Breast epithelium (tissue), 4 donors: ENCODE measurements at regions not wholly inside any gene's neighbourhood (a gene's known extent, or its start where the extent isn't known, plus 50 kb on each side); places are given as distances from the start of the nearest gene placed in this dataset.

Experiments
- DNase-seq, 2 donors: peaks; one replicate each; pipeline ENCODE4 v3.0.0-alpha.2; 2019; ENCODE audit warnings: low spot score in 2 of 2
- H3K27ac ChIP-seq, 2 donors: fragments of 200-600 bp; sonication (generic) in 1 of 2; one replicate each; pipeline ENCODE4 v1.5.1; 2016 to 2019; ENCODE audit warnings: mild to moderate bottlenecking in 1 of 2
- H3K27me3 ChIP-seq, 2 donors: fragments of 200-600 bp; sonication (generic) in 1 of 2; one replicate each; pipeline versions ENCODE4 v1.5.1 to v1.6.0; 2017 to 2019; ENCODE audit warnings: control low read depth in 1 of 2, mild to moderate bottlenecking in 1 of 2
- H3K36me3 ChIP-seq: fragments of 200-600 bp; one replicate; pipeline ENCODE4 v1.5.1; 2019
- H3K4me1 ChIP-seq, 2 donors: fragments of 200-600 bp; sonication (generic); one replicate each; pipeline ENCODE4 v1.5.1; 2016 to 2019; ENCODE audit warnings: control low read depth in 1 of 2
- H3K4me3 ChIP-seq, 3 donors: fragments of 200-600 bp; sonication (generic); 1 replicate in 2 of 3; 2 replicates in 1 of 3; pipeline ENCODE4 v1.5.1; 2016 to 2019; ENCODE audit warnings: mild to moderate bottlenecking in 3 of 3, moderate library complexity in 2 of 3
- H3K9me3 ChIP-seq, 2 donors: fragments of 200-600 bp; sonication (generic) in 1 of 2; one replicate each; pipeline ENCODE4 v1.5.1; 2016 to 2019; ENCODE audit warnings: control low read depth in 1 of 2
- POLR2A ChIP-seq: fragments of 450-650 bp; IDR thresholded peaks from one replicate; pipeline ENCODE4 v1.6.1; 2016; ENCODE audit warnings: antibody characterized with exemption, mild to moderate bottlenecking, moderate library complexity
- POLR2AphosphoS5 ChIP-seq, 3 donors: sonication (generic); formaldehyde crosslinking; IDR thresholded peaks; one replicate each; pipeline ENCODE4 v1.6.1; 2017; ENCODE audit warnings: antibody characterized with exemption in 3 of 3
- intact Hi-C: fragments of 100-400 bp; cut with DNase I; formaldehyde crosslinking; loops from one replicate; pipeline ENCODE4 v1.15.1; 2023; ENCODE audit warnings: low total_unique reads
- TF ChIP-seq, protein P1 (sequence below), 3 donors: fragments of 450-650 bp; IDR thresholded peaks; one replicate each; pipeline ENCODE4 v1.5.1; 2016 to 2017; ENCODE audit warnings: antibody characterized with exemption in 3 of 3, mild to moderate bottlenecking in 3 of 3, moderate library complexity in 3 of 3

DNA sequence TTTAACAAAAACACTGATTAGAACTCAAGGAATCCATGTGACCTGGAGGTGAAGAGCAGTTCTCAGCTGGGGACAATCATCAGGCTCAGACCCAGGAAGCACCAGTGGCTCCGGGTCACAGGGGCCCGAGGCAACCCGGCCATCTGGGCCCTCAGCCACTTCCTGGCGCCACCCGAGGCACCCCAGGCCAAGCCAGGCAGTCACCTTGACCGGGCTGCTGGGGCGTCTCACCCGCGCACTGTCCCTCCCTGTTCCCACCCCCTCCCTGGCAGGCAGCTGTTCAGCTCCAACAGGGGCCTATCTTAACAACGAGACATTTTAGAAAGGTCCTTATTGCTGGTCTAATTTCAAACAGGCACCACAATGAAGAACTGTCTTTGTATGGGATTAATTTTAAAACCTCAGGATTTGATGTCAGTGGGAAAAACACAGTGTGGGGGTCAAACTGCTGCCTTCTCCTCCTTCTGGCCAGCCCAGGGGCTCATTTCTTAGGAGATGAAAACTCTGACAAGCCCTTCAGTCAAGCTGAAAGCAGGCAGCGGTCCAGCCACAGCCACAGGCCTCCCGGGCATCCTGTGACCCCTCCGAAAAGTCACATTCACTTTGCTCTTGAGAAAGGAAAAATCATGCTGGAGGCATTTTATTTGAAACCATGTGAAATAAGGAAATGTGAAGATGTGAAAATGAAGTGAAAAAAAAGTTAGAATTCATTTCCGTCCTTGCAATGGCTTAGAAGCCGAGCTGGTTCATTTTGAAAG, 83.3 kb downstream of the KCTD15 start:
- H3K9me3 ChIP-seq: no peaks in the 10 kb centered on the region
- no peaks in the 10 kb centered on the region for H3K36me3 ChIP-seq
- H3K27me3 ChIP-seq: no peaks in the 10 kb centered on the region
- TF ChIP-seq POLR2AphosphoS5 (IDR thresholded peaks at IDR 0.05) (no peak), POLR2A (no peak)
- TF ChIP-seq, protein P1, sequence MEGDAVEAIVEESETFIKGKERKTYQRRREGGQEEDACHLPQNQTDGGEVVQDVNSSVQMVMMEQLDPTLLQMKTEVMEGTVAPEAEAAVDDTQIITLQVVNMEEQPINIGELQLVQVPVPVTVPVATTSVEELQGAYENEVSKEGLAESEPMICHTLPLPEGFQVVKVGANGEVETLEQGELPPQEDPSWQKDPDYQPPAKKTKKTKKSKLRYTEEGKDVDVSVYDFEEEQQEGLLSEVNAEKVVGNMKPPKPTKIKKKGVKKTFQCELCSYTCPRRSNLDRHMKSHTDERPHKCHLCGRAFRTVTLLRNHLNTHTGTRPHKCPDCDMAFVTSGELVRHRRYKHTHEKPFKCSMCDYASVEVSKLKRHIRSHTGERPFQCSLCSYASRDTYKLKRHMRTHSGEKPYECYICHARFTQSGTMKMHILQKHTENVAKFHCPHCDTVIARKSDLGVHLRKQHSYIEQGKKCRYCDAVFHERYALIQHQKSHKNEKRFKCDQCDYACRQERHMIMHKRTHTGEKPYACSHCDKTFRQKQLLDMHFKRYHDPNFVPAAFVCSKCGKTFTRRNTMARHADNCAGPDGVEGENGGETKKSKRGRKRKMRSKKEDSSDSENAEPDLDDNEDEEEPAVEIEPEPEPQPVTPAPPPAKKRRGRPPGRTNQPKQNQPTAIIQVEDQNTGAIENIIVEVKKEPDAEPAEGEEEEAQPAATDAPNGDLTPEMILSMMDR (IDR thresholded peaks at IDR 0.05): no peak
- intact Hi-C loops: no loop called here
- H3K4me3 ChIP-seq: no peak overlapping the region
- peak overlapping the region; percentile 83 to 88 for H3K27ac ChIP-seq
- H3K4me1 ChIP-seq: peaks cover 3 to 7% of the 10 kb centered on the region in 2 donors
- peak in 1 of 2 donors; percentile 51 for DNase-seq

DNA sequence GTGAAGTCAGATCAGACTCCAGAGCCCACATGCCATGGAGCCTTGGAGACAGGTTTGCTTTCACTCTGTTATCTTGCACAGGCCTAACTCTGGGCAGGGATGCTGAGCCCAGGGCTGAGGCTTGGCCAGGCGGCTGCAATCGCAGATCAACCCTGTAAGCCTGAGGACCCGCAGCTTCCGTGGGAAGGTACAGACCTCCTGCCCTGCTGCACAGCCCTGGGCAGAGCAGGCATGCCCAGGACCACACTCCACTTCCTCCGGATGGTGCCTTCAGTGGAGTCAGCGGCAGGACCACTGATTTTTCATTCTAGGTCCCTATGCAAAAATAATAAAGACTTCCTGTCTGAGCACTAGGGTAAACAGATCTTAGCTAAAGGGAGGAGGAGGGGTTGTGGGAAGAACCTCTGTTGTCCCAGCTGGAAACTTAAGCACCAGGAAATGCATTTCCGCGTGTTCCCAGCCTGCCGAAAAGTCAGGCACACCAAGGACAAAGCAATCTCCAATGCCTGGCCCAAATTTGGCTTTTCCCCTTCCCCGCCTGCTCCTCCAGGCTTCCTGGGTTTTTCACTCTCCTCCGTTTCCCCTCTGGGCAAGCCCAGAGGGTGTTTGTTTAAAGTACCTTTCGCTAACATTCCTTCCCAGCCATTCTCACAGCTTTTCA, 87.3 kb downstream of the KCTD15 start:
- no peak for TF ChIP-seq POLR2A
- H3K9me3 ChIP-seq: no peaks in the 10 kb centered on the region
- intact Hi-C loops: no loop called here
- H3K36me3 ChIP-seq: no peaks in the 10 kb centered on the region
- peak overlapping the region in 1 of 3 donors; percentile 9 for H3K4me3 ChIP-seq
- H3K27me3 ChIP-seq: no peaks in the 10 kb centered on the region
- peaks cover 3 to 7% of the 10 kb centered on the region in 2 donors for H3K4me1 ChIP-seq
- peak overlapping the region in 1 of 2 donors; percentile 21 for H3K27ac ChIP-seq
- peak in 1 of 2 donors; percentile 49 for DNase-seq

DNA sequence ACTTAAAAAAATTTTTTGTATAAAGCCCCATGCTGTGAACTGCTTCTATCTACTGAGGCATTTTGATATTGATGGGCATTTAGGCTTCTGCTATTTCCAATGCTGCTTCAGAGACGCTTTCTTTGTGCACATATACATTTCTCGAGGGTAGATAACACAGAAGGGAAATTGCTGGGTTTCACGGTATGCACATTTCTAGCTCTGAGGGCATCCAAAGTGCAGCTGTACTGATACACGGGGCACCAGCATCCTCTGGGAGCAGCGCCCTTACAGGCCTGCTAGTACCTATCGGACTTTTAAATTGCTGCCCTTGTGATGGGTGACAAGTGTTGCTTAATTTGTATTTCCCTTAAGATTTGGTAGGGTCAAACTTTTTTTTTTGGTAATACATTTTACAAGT, 88.6 kb downstream of the KCTD15 start:
- H3K4me3 ChIP-seq: no peak overlapping the region
- H3K9me3 ChIP-seq: no peaks in the 10 kb centered on the region
- no peak overlapping the region for H3K27ac ChIP-seq
- H3K4me1 ChIP-seq: no peaks in the 10 kb centered on the region
- intact Hi-C loops: no loop called here
- no peak for DNase-seq
- H3K36me3 ChIP-seq: no peaks in the 10 kb centered on the region
- H3K27me3 ChIP-seq: no peaks in the 10 kb centered on the region
- TF ChIP-seq POLR2A: no peak
- TF ChIP-seq, protein P1 (IDR thresholded peaks at IDR 0.05): no peak

DNA sequence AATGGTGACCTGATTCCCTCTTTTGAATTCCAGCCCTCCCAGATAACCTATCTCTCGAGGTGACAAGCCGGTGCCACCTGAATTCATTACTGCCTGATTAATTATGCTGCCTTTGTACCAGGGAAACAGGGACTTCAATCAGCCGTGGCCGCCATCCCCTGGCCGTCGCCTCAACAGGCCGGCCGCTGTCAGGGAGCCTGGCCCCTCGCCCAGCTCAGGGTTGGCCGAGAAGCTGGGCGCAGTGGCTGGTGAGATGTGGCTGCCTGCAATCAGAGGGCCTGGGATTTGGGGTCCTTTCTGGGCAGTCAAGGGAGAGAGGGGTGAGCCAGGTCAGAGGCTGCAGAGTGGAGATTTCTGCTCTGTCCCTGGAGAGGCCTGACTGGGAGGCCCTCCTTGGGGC, 91.2 kb downstream of the KCTD15 start:
- no peak for DNase-seq
- intact Hi-C loops: no loop called here
- H3K9me3 ChIP-seq: no peaks in the 10 kb centered on the region
- no peaks in the 10 kb centered on the region for H3K27me3 ChIP-seq
- no peaks in the 10 kb centered on the region for H3K36me3 ChIP-seq
- TF ChIP-seq POLR2AphosphoS5 (IDR thresholded peaks at IDR 0.05) (no peak), POLR2A (no peak)
- TF ChIP-seq, protein P1 (IDR thresholded peaks at IDR 0.05): no peak
- H3K4me3 ChIP-seq: no peak overlapping the region
- no peaks in the 10 kb centered on the region for H3K4me1 ChIP-seq
- H3K27ac ChIP-seq: no peak overlapping the region

DNA sequence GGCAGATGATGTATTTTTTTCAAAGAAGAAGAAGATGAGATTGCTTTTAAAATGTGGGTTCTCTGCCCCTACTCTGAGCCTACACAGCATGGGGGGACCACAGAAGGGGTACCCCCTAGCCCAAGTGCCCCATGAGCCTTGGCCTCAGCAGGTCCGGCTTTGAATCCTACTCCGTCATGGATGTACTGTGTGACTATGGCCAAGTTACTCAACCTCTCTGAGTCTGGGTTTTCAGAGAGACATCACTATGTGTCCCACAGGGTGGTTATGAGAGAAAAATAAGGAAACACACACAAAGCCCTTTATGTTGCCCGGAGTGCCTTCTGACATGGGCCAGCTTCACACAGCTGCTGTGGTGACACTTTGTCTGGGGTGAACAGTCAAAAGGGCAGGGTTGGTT, 92.0 kb downstream of the KCTD15 start:
- H3K4me3 ChIP-seq: no peak overlapping the region
- no peak for TF ChIP-seq POLR2AphosphoS5 (IDR thresholded peaks at IDR 0.05)
- TF ChIP-seq, protein P1 (IDR thresholded peaks at IDR 0.05): no peak
- TF ChIP-seq POLR2A: no peak
- H3K27me3 ChIP-seq: no peaks in the 10 kb centered on the region
- H3K4me1 ChIP-seq: no peaks in the 10 kb centered on the region
- H3K36me3 ChIP-seq: no peaks in the 10 kb centered on the region
- no peak for DNase-seq
- no peak overlapping the region for H3K27ac ChIP-seq
- H3K9me3 ChIP-seq: no peaks in the 10 kb centered on the region
- intact Hi-C loops: no loop called here
